HG03432 (cell line): ENCODE measurements at regions not wholly inside any gene's neighbourhood (a gene's known extent, or its start where the extent isn't known, plus 50 kb on each side); places are given as distances from the start of the nearest gene placed in this dataset.
"Not testable (repeated sequence)": the region's sequence is repeated elsewhere in the genome, so short reads cannot be mapped to it uniquely, and the experiment has no call there.

Experiments used
- ATAC-seq: cut with Tn5 transposase; IDR thresholded peaks from one replicate; pipeline ENCODE4 v1.9.1; 2021; ENCODE audit warnings: mild to moderate bottlenecking, moderate library complexity; ENCODE audit not compliant: unreplicated experiment

DNA sequence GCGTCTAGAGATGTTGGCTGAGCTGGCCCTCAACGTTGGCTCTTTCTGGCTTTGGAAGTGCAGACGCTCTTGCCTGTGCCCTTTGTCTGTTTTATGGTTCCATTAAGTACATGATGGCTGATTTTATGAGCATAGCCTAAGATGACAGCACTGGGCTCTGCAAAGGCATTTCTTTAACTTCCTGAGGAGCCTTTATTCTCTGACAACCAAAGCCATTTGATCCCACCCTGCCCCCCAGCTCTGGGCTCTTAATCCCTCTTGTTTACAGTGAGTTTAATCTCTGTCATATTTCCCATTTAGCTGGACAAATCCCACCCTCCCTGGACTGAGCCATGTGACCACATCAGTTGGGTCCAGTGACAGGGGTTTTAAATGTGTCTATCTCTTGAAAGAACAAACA is 195.9 kb downstream of the ACKR3 start:
- ATAC-seq, result no peak

DNA sequence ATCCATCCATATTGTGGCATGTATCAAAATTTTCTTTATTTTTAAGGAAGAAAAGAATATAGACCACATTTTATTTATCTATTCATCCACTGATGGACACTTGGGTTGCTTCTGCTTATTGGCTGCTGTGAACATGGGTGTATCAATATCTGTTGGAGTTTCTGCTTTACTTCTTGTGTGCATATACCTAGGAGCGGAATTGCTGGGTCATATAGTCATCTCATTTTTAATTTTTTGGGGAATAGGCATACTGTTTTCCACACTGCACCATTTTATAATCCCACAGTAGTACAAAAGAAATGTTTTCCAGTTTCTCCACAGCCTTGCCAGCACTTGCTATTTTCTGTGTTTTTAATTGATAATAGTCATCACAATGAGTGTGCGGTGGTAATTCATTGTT is 197.2 kb downstream of the ACKR3 start:
- ATAC-seq, result no peak

GRCh38 chr2:236767941-236768340 is 198.3 kb downstream of the ACKR3 start:
- ATAC-seq, result no peak

DNA sequence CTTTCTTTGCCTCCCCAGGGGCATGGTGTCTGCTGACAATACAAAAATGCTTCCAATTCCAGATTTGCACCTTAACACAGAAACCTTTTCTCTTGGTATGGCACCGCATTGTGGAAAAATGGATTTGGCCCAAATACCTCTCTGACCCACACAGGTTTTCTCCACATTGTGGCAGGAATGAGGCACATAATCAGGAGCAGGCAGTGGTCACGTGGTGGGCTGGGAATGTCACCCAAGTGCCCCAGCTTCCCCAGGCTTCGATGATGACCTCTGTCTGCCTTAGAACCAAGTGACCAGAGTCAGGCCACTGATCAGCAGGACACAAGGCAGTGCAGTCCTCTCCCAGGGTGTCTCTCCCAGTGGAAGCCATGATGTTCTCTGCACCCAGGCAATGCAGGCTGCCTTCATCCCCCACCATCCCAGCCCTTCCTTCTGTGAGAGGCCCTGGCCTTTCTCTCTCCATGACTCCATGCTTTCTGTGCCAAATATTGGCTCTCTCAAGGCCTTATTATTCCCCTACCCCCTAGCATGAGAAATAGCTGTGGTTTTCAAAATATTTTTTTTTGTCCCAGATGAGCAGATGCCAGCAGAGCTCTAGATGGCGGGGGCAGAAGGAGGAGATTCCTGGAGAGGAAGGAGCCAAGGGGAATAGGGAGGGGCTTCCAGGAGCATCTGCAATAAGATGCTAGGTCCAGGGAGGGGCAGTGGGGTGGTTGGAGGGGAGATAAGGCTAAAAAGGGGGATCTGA is 198.9 kb downstream of the ACKR3 start:
- ATAC-seq, result no peak

- ATAC-seq, result no peak
Observed at GRCh38 chr2:236769981-236770671, 200.5 kb downstream of the ACKR3 start.

GRCh38 chr2:236772220-236772837 is 202.7 kb downstream of the ACKR3 start:
- ATAC-seq, result no peak

- ATAC-seq, result no peak
Observed at GRCh38 chr2:236773206-236773605, 203.6 kb downstream of the ACKR3 start.

- ATAC-seq, result no peak
Observed at GRCh38 chr2:236774171-236774570, 204.5 kb downstream of the ACKR3 start.

DNA sequence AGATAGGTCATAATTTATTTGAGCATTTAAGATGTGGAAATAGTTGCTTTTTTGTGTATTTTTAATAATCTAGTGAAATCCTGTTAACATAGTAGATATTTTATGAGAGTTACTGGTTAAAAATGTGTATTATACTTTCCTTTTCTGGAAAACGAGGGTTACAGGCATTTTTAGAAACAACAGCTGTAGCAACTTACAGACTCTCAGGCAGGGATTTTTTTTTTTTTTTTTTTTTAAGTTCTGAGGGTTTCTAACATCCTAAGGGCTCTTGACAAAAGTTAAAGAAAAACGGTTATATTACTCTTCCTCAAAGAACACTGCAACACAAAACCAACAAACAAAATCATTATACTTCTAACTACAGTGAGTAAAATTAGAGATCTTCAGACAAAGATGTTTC is 205.9 kb downstream of the ACKR3 start:
- no peak for ATAC-seq

- no peak for ATAC-seq
Observed at GRCh38 chr2:236776206-236776605, 206.6 kb downstream of the ACKR3 start.

DNA sequence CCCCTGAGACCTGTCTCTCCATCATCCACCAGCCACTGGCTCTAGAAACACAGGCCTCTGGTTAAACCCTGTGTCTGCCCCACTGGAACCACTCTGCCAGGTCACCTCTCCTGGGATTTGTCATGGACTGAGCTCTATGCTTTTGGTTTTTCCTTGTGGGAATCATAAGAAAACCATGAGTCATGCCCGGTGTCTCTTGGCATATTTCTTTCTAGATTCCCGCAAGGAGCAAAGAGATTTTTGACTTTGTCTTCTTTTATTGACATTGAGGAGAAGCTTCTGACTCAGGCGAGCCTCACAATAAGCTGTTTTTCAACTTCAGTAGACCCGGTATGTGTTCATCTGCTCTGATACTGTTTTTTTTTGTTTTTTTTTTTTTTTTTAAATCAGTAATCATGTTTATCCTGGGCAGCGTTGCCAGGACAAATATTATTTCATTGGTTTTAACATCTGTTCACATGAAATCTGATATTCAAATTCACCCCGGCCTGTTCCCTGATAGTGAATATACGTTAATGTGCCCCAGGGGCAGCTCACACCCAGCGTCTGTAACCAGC is 207.1 kb downstream of the ACKR3 start:
- no peak for ATAC-seq

DNA sequence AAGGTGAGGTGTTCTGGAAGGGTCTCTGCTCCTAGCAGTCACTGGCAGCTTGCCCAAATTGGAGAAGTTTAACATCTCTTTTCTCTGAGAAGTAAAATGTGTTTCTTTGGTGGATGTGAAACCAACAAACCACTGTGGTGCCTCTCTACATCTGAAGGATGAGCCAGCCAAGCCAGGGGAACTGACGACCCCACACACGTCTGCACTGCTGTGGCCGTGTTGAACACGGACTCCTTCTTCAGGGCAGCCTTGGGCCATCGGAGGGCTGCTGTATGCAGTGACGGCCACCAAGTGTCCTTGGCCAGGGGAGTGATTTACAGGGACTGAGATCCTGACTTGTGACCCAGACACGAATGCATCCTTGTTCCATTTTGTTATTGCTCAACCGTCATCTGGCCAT is 207.8 kb downstream of the ACKR3 start:
- ATAC-seq, result no peak

DNA sequence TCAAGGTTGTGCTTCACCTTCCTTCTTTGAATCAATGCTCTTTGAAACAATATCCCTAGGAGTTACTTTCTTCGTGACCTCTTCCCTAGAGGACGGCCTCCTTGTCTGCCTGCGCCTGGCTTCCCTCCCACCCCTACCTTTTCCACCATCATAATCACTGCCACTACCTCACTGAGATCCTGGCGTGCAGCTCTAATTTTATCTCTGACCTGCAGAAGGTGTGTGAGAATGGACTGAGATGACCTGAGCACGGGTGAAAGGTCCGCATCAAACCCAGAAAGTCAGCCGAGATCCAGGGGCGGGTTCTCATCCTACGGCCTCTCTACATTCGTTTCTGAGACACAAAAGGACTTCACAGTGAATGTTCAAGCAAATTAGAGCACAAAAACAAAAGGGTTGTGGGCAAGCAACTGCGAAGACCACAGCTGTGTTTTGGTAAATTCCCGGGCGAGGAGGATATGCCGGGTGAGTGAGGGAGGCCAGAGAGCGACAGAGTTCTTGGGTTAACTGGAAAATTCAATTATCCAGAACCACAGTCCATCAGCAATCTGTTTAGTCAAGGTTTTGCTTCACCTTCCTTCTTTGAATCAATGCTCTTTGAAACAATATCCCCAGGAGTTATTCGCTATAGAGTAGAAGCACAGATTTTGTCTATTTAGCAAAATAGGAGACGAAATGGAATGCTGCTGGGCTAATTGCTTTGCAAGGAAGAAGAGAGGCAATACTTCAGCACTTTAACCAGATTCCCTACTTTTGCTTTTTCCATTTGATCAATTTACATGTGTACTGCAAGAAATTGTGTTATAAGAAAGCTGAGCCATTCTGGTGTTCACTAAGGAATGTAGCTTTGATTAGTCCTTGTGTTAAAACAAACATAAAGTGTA is 212.6 kb downstream of the ACKR3 start:
- ATAC-seq, result no peak

DNA sequence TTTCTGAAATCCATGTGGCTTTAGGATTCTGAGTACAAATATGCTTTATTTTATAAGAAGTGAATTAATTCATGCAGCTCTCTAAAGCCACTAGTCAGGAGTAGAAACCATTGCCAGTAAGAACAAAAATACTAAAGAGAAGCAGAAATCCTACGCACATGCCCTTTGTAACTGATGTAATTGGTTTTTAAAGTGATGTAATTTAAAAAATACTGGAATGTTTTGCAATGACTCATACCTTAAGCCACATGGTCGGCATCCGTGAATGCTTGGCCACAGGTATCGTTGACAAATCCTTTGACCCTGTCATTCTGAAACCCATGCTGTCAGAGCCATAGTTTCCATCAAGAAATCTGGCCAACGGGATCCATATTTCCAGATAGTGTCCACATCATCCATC is 213.3 kb downstream of the ACKR3 start:
- ATAC-seq, result no peak

- no peak for ATAC-seq
Observed at GRCh38 chr2:236783417-236784020, 213.9 kb downstream of the ACKR3 start.

GRCh38 chr2:236785611-236786057 is 216.0 kb downstream of the ACKR3 start:
- no peak for ATAC-seq

GRCh38 chr2:236786751-236787150 is 217.1 kb downstream of the ACKR3 start:
- ATAC-seq, result no peak

DNA sequence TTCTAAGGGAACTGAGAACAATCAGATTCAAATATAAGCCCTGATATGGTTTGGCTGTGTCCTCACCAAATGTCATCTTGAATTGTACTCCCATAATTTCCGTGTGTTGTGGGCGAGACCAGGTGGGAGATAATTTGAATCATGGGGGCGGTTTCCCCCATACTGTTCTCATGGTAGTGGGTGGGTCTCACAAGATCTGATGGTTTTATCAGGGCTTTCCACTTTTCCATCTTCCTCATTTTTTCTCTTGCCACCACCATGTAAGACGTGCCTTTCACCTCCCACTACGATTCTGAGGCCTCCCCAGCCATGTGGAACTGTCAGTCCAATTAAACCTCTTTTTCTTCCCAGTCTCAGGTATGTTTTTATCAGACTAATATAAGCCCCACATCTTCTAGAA is 217.8 kb downstream of the ACKR3 start:
- ATAC-seq, result not testable (repeated sequence)

- no peak for ATAC-seq
Observed at GRCh38 chr2:236787885-236788284, 218.3 kb downstream of the ACKR3 start.

DNA sequence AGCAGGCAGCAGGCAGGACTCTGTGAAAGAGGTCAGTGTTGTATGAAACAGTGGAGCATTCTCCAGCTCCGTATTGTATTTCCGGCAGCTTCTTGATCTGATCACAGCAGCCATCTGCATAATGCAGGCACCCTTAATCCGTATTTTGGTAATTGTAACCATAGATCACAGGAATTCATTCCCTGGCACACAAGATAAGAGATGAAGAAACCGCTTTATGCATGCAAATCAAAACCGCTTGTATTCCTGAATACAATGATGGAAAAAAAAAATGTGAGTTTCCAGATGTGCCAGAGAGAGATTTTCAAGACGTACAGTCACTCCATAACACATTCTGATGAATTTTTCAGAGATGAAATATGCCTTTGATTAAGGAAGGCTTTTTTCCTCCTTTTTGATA is 221.3 kb downstream of the ACKR3 start:
- no peak for ATAC-seq
